ENCODE measurements at regions not wholly inside any gene's neighbourhood (a gene's known extent, or its start where the extent isn't known, plus 50 kb on each side); places are given as distances from the start of the nearest gene placed in this dataset.

DNA sequence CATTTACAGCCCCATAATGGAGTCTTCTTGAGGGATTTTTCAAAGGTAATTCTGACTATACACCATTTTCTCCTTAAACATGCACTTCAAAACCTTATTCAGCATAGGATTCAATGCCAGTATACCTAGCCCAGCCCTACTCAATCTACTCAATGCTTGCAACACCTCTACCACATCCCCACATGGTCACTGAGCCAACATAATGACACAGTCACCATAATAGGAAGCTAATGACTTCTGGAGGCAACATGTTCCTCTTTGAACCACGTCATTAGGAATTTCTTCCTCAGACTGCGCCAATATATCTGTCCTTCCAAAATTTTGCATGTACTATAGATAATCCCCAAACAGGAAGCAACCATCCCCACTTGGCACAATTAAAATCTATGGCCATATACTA, 153.9 kb upstream of the SETMAR start:
- no peak overlapping the region for H3K27ac ChIP-seq (ENCODE audit: low read depth, low read length)
- no peak overlapping the region for H3K4me3 ChIP-seq (ENCODE audit: low read depth, low read length)
- ChIA-PET CTCF (no interaction called here), POLR2A (no interaction called here)
- no peak for TF ChIP-seq CTCF (IDR thresholded peaks at IDR 0.05; ENCODE audit: low read depth, low read length)
- peaks cover 30% of the 10 kb centered on the region for H3K9me3 ChIP-seq (ENCODE audit: control insufficient read depth, insufficient read depth, low read length)
- H3K27me3 ChIP-seq (ENCODE audit: control insufficient read depth, insufficient read depth, low read length), result no peaks in the 10 kb centered on the region
- DNase-seq (ENCODE audit: low read depth, low spot score), result no peak

- DNase-seq (ENCODE audit: low read depth, low spot score), result no peak
- H3K4me3 ChIP-seq (ENCODE audit: low read depth, low read length), result no peak overlapping the region
- no peaks in the 10 kb centered on the region for H3K27me3 ChIP-seq (ENCODE audit: control insufficient read depth, insufficient read depth, low read length)
- ChIA-PET CTCF (no interaction called here), POLR2A (no interaction called here)
- no peak overlapping the region for H3K27ac ChIP-seq (ENCODE audit: low read depth, low read length)
- H3K9me3 ChIP-seq (ENCODE audit: control insufficient read depth, insufficient read depth, low read length), result peaks cover 23% of the 10 kb centered on the region
- no peak for TF ChIP-seq CTCF (IDR thresholded peaks at IDR 0.05; ENCODE audit: low read depth, low read length)
Observed at GRCh38 chr3:4150816-4151215, 152.4 kb upstream of the SETMAR start.

DNA sequence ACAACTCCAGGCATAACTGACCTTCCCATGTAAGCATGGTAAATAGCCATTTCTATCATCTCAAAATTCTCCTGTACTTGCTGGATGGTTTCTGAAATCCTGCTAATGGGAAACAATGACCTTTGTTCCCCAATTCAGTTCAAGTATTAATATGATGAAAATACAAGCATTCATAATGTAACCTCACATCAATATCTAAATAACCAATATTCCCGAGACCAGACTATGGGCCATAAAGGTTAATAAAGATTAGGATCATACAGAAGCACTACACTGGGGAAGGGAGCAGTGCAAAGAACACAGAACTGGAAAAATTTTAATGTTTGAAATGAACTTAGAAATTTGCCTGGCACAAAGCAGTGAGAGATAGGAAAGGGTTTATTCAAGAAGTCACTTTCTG, 151.3 kb upstream of the SETMAR start:
- H3K27ac ChIP-seq (ENCODE audit: low read depth, low read length), result no peak overlapping the region
- no peaks in the 10 kb centered on the region for H3K27me3 ChIP-seq (ENCODE audit: control insufficient read depth, insufficient read depth, low read length)
- H3K9me3 ChIP-seq (ENCODE audit: control insufficient read depth, insufficient read depth, low read length), result peaks cover 18% of the 10 kb centered on the region
- no peak for DNase-seq (ENCODE audit: low read depth, low spot score)
- no peak for TF ChIP-seq CTCF (IDR thresholded peaks at IDR 0.05; ENCODE audit: low read depth, low read length)
- ChIA-PET POLR2A (no interaction called here), CTCF (no interaction called here)
- no peak overlapping the region for H3K4me3 ChIP-seq (ENCODE audit: low read depth, low read length)

GRCh38 chr3:4153771-4154170, 149.4 kb upstream of the SETMAR start:
- ChIA-PET POLR2A (no interaction called here), CTCF (no interaction called here)
- no peak overlapping the region for H3K4me3 ChIP-seq (ENCODE audit: low read depth, low read length)
- no peak overlapping the region for H3K27ac ChIP-seq (ENCODE audit: low read depth, low read length)
- no peaks in the 10 kb centered on the region for H3K27me3 ChIP-seq (ENCODE audit: control insufficient read depth, insufficient read depth, low read length)
- no peak for TF ChIP-seq CTCF (IDR thresholded peaks at IDR 0.05; ENCODE audit: low read depth, low read length)
- DNase-seq (ENCODE audit: low read depth, low spot score), result no peak
- H3K9me3 ChIP-seq (ENCODE audit: control insufficient read depth, insufficient read depth, low read length), result peaks cover 18% of the 10 kb centered on the region

- Histone ChIP-seq H3K27ac (ENCODE audit: low read depth, low read length) (no peak overlapping the region), H3K9me3 (ENCODE audit: control insufficient read depth, insufficient read depth, low read length) (peaks cover 18% of the 10 kb centered on the region), H3K27me3 (ENCODE audit: control insufficient read depth, insufficient read depth, low read length) (no peaks in the 10 kb centered on the region), H3K4me3 (ENCODE audit: low read depth, low read length) (no peak overlapping the region)
- DNase-seq (ENCODE audit: low read depth, low spot score), result no peak
- CTCF ChIA-PET, result no interaction called here
- POLR2A ChIA-PET, result no interaction called here
- TF ChIP-seq CTCF (IDR thresholded peaks at IDR 0.05; ENCODE audit: low read depth, low read length), result no peak
Observed at GRCh38 chr3:4158329-4158728, 144.8 kb upstream of the SETMAR start.

Measured in AG04450 (cell line).